ENCODE measurements at regions not wholly inside any gene's neighbourhood (a gene's known extent, or its start where the extent isn't known, plus 50 kb on each side); places are given as distances from the start of the nearest gene placed in this dataset.

- TF ChIP-seq, protein P1, sequence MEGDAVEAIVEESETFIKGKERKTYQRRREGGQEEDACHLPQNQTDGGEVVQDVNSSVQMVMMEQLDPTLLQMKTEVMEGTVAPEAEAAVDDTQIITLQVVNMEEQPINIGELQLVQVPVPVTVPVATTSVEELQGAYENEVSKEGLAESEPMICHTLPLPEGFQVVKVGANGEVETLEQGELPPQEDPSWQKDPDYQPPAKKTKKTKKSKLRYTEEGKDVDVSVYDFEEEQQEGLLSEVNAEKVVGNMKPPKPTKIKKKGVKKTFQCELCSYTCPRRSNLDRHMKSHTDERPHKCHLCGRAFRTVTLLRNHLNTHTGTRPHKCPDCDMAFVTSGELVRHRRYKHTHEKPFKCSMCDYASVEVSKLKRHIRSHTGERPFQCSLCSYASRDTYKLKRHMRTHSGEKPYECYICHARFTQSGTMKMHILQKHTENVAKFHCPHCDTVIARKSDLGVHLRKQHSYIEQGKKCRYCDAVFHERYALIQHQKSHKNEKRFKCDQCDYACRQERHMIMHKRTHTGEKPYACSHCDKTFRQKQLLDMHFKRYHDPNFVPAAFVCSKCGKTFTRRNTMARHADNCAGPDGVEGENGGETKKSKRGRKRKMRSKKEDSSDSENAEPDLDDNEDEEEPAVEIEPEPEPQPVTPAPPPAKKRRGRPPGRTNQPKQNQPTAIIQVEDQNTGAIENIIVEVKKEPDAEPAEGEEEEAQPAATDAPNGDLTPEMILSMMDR (IDR thresholded peaks at IDR 0.05; ENCODE audit: insufficient read depth, low read length): no peak
- TF ChIP-seq, protein P2, sequence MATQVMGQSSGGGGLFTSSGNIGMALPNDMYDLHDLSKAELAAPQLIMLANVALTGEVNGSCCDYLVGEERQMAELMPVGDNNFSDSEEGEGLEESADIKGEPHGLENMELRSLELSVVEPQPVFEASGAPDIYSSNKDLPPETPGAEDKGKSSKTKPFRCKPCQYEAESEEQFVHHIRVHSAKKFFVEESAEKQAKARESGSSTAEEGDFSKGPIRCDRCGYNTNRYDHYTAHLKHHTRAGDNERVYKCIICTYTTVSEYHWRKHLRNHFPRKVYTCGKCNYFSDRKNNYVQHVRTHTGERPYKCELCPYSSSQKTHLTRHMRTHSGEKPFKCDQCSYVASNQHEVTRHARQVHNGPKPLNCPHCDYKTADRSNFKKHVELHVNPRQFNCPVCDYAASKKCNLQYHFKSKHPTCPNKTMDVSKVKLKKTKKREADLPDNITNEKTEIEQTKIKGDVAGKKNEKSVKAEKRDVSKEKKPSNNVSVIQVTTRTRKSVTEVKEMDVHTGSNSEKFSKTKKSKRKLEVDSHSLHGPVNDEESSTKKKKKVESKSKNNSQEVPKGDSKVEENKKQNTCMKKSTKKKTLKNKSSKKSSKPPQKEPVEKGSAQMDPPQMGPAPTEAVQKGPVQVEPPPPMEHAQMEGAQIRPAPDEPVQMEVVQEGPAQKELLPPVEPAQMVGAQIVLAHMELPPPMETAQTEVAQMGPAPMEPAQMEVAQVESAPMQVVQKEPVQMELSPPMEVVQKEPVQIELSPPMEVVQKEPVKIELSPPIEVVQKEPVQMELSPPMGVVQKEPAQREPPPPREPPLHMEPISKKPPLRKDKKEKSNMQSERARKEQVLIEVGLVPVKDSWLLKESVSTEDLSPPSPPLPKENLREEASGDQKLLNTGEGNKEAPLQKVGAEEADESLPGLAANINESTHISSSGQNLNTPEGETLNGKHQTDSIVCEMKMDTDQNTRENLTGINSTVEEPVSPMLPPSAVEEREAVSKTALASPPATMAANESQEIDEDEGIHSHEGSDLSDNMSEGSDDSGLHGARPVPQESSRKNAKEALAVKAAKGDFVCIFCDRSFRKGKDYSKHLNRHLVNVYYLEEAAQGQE (IDR thresholded peaks at IDR 0.05; ENCODE audit: insufficient replicate concordance, low read depth): no peak
These were observed 275.3 kb upstream of the C1orf87 start for GRCh38 chr1:60348884-60349283.

All from HL-60 (cell line).